HUES64 (cell line): ENCODE measurements at regions not wholly inside any gene's neighbourhood (a gene's known extent, or its start where the extent isn't known, plus 50 kb on each side); places are given as distances from the start of the nearest gene placed in this dataset.

Experiments
- H3K27ac ChIP-seq: 2 replicates; pipeline ENCODE4 v1.7.0; 2013; ENCODE audit warnings: low read depth, low read length, inconsistent platforms
- H3K27me3 ChIP-seq: 2 replicates; pipeline ENCODE4 v1.6.1; 2013; ENCODE audit warnings: mild to moderate bottlenecking, low read length; ENCODE audit not compliant: insufficient read depth
- H3K36me3 ChIP-seq: 2 replicates; pipeline ENCODE4 v1.6.1; 2013; ENCODE audit warnings: mild to moderate bottlenecking, low read length; ENCODE audit not compliant: insufficient read depth
- H3K4me1 ChIP-seq: 2 replicates; pipeline ENCODE4 v1.6.1; 2013; ENCODE audit warnings: mild to moderate bottlenecking, low read length, moderate library complexity; ENCODE audit not compliant: insufficient read depth
- H3K4me3 ChIP-seq: 2 replicates; pipeline ENCODE4 v1.5.1; 2013; ENCODE audit warnings: mild to moderate bottlenecking, low read length, moderate library complexity
- H3K9ac ChIP-seq: 2 replicates; pipeline ENCODE4 v1.6.1; 2013; ENCODE audit warnings: mild to moderate bottlenecking, low read depth, low read length
- H3K9me3 ChIP-seq: 2 replicates; pipeline ENCODE4 v1.6.1; 2013; ENCODE audit warnings: low read depth, low read length; ENCODE audit not compliant: insufficient read depth
- WGBS: fragments of 150-250, 120-280 bp; methylation state at CpG from one replicate; pipeline ENCODE4 v1.1.7; 2013; ENCODE audit warnings: missing lambda C conversion rate; 5-methylcytosine and 5-hydroxymethylcytosine counted together

GRCh38 chr5:86671536-86671935, 53.8 kb downstream of the COX7C start:
- Histone ChIP-seq H3K9ac (no peak overlapping the region), H3K27ac (no peak overlapping the region), H3K27me3 (no peaks in the 10 kb centered on the region), H3K4me3 (no peak overlapping the region), H3K36me3 (no peaks in the 10 kb centered on the region), H3K4me1 (peaks cover 4% of the 10 kb centered on the region; the same call in 1 of the 2 replicates), H3K9me3 (no peaks in the 10 kb centered on the region)
- WGBS = 96% methylated on average over 3 of the region's 3 CpGs

GRCh38 chr5:86674069-86674468, 56.3 kb downstream of the COX7C start:
- Histone ChIP-seq H3K36me3 (no peaks in the 10 kb centered on the region), H3K9me3 (no peaks in the 10 kb centered on the region), H3K9ac (no peak overlapping the region), H3K4me1 (no peaks in the 10 kb centered on the region; the same call in 1 of the 2 replicates), H3K27ac (no peak overlapping the region), H3K27me3 (no peaks in the 10 kb centered on the region), H3K4me3 (no peak overlapping the region)
- WGBS = 96% methylated on average over 4 of the region's 4 CpGs

- Histone ChIP-seq H3K4me3 (no peak overlapping the region), H3K9me3 (no peaks in the 10 kb centered on the region), H3K4me1 (no peaks in the 10 kb centered on the region; the same call in 1 of the 2 replicates), H3K27me3 (no peaks in the 10 kb centered on the region), H3K27ac (no peak overlapping the region), H3K36me3 (no peaks in the 10 kb centered on the region), H3K9ac (no peak overlapping the region)
- 95% methylated on average over 4 of the region's 4 CpGs for WGBS
Measured at GRCh38 chr5:86675311-86675710, 57.6 kb downstream of the COX7C start.

GRCh38 chr5:86679529-86679928, 61.8 kb downstream of the COX7C start:
- H3K4me1 ChIP-seq = no peaks in the 10 kb centered on the region
- H3K9me3 ChIP-seq = no peaks in the 10 kb centered on the region
- no peak overlapping the region for H3K27ac ChIP-seq
- H3K27me3 ChIP-seq = no peaks in the 10 kb centered on the region
- no peaks in the 10 kb centered on the region for H3K36me3 ChIP-seq
- no peak overlapping the region for H3K9ac ChIP-seq
- 0% methylated on average over 1 of the region's 1 CpG for WGBS
- no peak overlapping the region for H3K4me3 ChIP-seq

GRCh38 chr5:86679949-86680348, 62.2 kb downstream of the COX7C start:
- Histone ChIP-seq H3K4me3 (no peak overlapping the region), H3K36me3 (no peaks in the 10 kb centered on the region), H3K4me1 (no peaks in the 10 kb centered on the region), H3K9ac (no peak overlapping the region), H3K27me3 (no peaks in the 10 kb centered on the region), H3K9me3 (no peaks in the 10 kb centered on the region), H3K27ac (no peak overlapping the region)
- 88% methylated on average over 1 of the region's 2 CpGs for WGBS

GRCh38 chr5:86684222-86684621, 66.5 kb downstream of the COX7C start:
- Histone ChIP-seq H3K4me1 (no peaks in the 10 kb centered on the region), H3K9me3 (no peaks in the 10 kb centered on the region), H3K27me3 (no peaks in the 10 kb centered on the region), H3K4me3 (no peak overlapping the region), H3K27ac (no peak overlapping the region), H3K9ac (no peak overlapping the region), H3K36me3 (no peaks in the 10 kb centered on the region)
- WGBS = 81% methylated on average over 2 of the region's 2 CpGs

GRCh38 chr5:86686046-86686445, 68.3 kb downstream of the COX7C start:
- WGBS = 93% methylated on average over 1 of the region's 1 CpG
- Histone ChIP-seq H3K27me3 (no peaks in the 10 kb centered on the region), H3K27ac (no peak overlapping the region), H3K4me1 (no peaks in the 10 kb centered on the region), H3K4me3 (no peak overlapping the region), H3K9ac (no peak overlapping the region), H3K9me3 (no peaks in the 10 kb centered on the region), H3K36me3 (no peaks in the 10 kb centered on the region)

GRCh38 chr5:86688406-86688805, 70.7 kb downstream of the COX7C start:
- H3K27me3 ChIP-seq = no peaks in the 10 kb centered on the region
- no peaks in the 10 kb centered on the region for H3K36me3 ChIP-seq
- H3K4me1 ChIP-seq = no peaks in the 10 kb centered on the region
- no peak overlapping the region for H3K9ac ChIP-seq
- H3K4me3 ChIP-seq = no peak overlapping the region
- no peak overlapping the region for H3K27ac ChIP-seq
- WGBS = 91% methylated on average over 1 of the region's 2 CpGs
- H3K9me3 ChIP-seq = no peaks in the 10 kb centered on the region

- no peak overlapping the region for H3K27ac ChIP-seq
Measured at GRCh38 chr5:86689103-86689729, 71.5 kb downstream of the COX7C start.

GRCh38 chr5:86709157-86709881, 91.6 kb downstream of the COX7C start:
- Histone ChIP-seq H3K27ac (no peak overlapping the region), H3K9me3 (no peaks in the 10 kb centered on the region), H3K4me3 (no peak overlapping the region), H3K9ac (no peak overlapping the region), H3K36me3 (no peaks in the 10 kb centered on the region), H3K4me1 (no peaks in the 10 kb centered on the region), H3K27me3 (no peaks in the 10 kb centered on the region)
- WGBS = 81% methylated on average over 1 of the region's 1 CpG

More at GRCh38 chr5:86689103-86689729, 71.5 kb downstream of the COX7C start:
- no peaks in the 10 kb centered on the region for H3K9me3 ChIP-seq
- no peaks in the 10 kb centered on the region for H3K27me3 ChIP-seq
- no peaks in the 10 kb centered on the region for H3K4me1 ChIP-seq
- 91% methylated on average over 1 of the region's 1 CpG for WGBS
- H3K9ac ChIP-seq = no peak overlapping the region
- H3K36me3 ChIP-seq = no peaks in the 10 kb centered on the region
- no peak overlapping the region for H3K4me3 ChIP-seq

GRCh38 chr5:86716121-86716520, 98.4 kb downstream of the COX7C start:
- H3K9ac ChIP-seq = no peak overlapping the region
- no peak overlapping the region for H3K27ac ChIP-seq
- no peaks in the 10 kb centered on the region for H3K9me3 ChIP-seq
- no peak overlapping the region for H3K4me3 ChIP-seq
- peaks cover 19% of the 10 kb centered on the region; the same call in 1 of the 2 replicates for H3K4me1 ChIP-seq
- H3K27me3 ChIP-seq = no peaks in the 10 kb centered on the region
- no peaks in the 10 kb centered on the region for H3K36me3 ChIP-seq
- WGBS = 83% methylated on average over 2 of the region's 2 CpGs
